ENCODE measurements at regions not wholly inside any gene's neighbourhood (a gene's known extent, or its start where the extent isn't known, plus 50 kb on each side); places are given as distances from the start of the nearest gene placed in this dataset.

DNA sequence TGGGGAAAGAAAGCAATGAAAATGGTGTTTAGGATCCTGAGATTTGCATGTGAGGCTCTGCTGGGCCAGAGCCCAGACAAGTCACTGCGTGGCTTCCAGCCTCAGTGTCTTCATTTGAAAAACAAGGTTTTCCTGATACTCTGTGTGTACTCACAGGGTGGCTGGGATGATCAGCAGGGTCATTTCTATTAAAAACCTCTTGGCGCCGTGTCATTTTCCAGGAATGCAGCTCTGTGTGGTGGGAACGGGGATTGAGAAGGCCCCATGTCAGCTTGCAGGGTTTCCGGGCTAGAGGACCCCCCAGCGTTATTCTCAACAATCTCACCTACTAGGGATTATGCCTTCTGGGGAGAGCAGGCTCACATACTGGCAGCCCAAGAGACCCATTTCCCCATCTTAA is 73.5 kb downstream of the FOXL1 start (continued):
- TF ChIP-seq, protein P1, sequence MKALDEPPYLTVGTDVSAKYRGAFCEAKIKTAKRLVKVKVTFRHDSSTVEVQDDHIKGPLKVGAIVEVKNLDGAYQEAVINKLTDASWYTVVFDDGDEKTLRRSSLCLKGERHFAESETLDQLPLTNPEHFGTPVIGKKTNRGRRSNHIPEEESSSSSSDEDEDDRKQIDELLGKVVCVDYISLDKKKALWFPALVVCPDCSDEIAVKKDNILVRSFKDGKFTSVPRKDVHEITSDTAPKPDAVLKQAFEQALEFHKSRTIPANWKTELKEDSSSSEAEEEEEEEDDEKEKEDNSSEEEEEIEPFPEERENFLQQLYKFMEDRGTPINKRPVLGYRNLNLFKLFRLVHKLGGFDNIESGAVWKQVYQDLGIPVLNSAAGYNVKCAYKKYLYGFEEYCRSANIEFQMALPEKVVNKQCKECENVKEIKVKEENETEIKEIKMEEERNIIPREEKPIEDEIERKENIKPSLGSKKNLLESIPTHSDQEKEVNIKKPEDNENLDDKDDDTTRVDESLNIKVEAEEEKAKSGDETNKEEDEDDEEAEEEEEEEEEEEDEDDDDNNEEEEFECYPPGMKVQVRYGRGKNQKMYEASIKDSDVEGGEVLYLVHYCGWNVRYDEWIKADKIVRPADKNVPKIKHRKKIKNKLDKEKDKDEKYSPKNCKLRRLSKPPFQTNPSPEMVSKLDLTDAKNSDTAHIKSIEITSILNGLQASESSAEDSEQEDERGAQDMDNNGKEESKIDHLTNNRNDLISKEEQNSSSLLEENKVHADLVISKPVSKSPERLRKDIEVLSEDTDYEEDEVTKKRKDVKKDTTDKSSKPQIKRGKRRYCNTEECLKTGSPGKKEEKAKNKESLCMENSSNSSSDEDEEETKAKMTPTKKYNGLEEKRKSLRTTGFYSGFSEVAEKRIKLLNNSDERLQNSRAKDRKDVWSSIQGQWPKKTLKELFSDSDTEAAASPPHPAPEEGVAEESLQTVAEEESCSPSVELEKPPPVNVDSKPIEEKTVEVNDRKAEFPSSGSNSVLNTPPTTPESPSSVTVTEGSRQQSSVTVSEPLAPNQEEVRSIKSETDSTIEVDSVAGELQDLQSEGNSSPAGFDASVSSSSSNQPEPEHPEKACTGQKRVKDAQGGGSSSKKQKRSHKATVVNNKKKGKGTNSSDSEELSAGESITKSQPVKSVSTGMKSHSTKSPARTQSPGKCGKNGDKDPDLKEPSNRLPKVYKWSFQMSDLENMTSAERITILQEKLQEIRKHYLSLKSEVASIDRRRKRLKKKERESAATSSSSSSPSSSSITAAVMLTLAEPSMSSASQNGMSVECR (CRISPR knock-in tag; IDR thresholded peaks at IDR 0.05; ENCODE audit: borderline replicate concordance) = no peak
- TF ChIP-seq CREM (CRISPR knock-in tag; IDR thresholded peaks at IDR 0.05) = no peak
- TF ChIP-seq, protein P2, sequence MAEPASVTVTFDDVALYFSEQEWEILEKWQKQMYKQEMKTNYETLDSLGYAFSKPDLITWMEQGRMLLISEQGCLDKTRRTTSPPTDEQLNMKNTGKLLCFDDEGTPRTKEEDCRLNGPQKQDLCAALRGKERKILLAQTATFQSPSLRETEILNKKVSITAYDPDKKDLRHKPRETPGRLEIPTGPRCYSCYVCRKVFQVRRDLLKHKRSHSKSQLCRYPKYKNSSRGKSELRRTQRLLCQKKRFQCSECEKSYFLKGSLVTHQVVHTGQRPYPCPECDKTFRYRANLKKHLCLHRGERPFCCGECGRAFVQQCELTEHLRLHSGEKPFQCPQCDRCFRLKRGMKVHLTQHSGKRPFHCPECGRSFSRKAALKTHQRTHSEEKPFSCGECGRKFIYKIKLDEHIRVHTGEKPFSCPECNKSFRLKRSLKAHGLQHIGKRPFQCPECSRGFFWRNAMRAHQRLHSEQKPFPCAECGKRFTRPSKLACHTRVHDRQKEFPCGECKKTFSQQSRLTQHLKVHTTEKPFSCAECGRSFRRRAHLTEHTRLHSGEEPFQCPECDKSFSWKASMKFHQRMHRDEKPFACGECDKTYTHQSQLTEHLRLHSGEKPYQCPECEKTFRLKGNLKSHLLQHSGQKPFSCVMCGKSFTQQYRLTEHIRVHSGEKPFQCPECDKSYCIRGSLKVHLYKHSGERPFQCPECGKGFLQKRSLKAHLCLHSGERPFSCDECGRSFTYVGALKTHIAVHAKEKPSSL (CRISPR knock-in tag; conservative IDR thresholded peaks at IDR 0.05) = no peak
- TF ChIP-seq, protein P3, sequence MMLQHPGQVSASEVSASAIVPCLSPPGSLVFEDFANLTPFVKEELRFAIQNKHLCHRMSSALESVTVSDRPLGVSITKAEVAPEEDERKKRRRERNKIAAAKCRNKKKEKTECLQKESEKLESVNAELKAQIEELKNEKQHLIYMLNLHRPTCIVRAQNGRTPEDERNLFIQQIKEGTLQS (CRISPR knock-in tag; conservative IDR thresholded peaks at IDR 0.05) = no peak
- TF ChIP-seq, protein P4, sequence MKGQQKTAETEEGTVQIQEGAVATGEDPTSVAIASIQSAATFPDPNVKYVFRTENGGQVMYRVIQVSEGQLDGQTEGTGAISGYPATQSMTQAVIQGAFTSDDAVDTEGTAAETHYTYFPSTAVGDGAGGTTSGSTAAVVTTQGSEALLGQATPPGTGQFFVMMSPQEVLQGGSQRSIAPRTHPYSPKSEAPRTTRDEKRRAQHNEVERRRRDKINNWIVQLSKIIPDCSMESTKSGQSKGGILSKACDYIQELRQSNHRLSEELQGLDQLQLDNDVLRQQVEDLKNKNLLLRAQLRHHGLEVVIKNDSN (CRISPR knock-in tag; IDR thresholded peaks at IDR 0.05) = no peak
- TF ChIP-seq ZNF263 (CRISPR knock-in tag; IDR thresholded peaks at IDR 0.05; ENCODE audit: low read depth) = no peak
- no peak for TF ChIP-seq TEAD1 (CRISPR knock-in tag; IDR thresholded peaks at IDR 0.05)
- TF ChIP-seq, protein P5, sequence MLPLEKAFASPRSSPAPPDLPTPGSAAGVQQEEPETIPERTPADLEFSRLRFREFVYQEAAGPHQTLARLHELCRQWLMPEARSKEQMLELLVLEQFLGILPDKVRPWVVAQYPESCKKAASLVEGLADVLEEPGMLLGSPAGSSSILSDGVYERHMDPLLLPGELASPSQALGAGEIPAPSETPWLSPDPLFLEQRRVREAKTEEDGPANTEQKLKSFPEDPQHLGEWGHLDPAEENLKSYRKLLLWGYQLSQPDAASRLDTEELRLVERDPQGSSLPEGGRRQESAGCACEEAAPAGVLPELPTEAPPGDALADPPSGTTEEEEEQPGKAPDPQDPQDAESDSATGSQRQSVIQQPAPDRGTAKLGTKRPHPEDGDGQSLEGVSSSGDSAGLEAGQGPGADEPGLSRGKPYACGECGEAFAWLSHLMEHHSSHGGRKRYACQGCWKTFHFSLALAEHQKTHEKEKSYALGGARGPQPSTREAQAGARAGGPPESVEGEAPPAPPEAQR (CRISPR knock-in tag; IDR thresholded peaks at IDR 0.05) = no peak
- TF ChIP-seq, protein P6, sequence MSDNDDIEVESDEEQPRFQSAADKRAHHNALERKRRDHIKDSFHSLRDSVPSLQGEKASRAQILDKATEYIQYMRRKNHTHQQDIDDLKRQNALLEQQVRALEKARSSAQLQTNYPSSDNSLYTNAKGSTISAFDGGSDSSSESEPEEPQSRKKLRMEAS (CRISPR knock-in tag; IDR thresholded peaks at IDR 0.05) = no peak

DNA sequence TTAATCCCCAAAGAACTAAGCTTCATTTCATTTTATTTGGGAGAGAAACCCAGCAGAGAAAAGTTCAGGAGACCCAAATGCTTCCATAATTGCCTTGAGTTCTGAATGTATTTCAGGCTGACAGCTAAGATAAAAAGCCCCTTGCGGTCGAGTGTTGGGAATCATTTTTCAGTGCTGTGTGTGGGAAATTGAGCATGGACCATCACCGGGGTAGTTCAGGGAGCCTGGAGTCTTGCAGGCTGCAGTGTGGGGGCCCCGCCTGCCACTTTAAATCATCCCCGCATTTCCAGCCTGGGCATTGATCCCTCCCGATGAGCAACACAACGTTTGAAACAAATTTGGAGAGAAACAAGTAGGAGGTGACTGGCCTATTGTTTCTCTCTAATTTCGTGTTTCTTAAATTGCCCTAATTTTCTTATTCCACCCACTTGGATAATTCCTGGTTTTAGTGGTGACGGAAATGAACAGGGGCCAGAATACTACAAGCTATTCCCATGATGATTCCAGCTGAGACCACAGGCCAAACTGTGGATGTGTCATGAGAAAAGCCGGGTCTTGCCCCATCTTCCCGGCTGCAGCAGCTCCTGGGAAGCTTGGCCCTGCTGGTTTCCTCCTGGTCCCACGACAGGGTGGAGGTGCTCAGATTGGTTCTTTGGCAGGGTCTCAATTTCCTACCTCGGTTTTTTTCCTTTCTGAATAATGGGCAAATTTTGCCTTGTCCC is 75.1 kb downstream of the FOXL1 start:
- ATAC-seq (no peak), DNase-seq (ENCODE audit: low spot score) (no peak)
- Mint-ChIP-seq H3K9me3 (peaks cover 9% of the 10 kb centered on the region), H3K4me1 (no peaks in the 10 kb centered on the region), H3K27ac (no peak overlapping the region), H3K4me3 (no peak overlapping the region), H3K36me3 (peaks cover 2% of the 10 kb centered on the region; the same call in 1 of the 2 replicates), H3K27me3 (ENCODE audit: low read depth) (peaks cover 5% of the 10 kb centered on the region; the same call in 1 of the 2 replicates)
- CTCF ChIA-PET = interaction anchor here (1.2 kb wide), 1 partner anchor 110 kb away, joined by 4 read pairs; no protein-coding TSS in a partner anchor
- POLR2A ChIA-PET = no interaction called here
- TF ChIP-seq, protein P3 (CRISPR knock-in tag; conservative IDR thresholded peaks at IDR 0.05) = no peak
- TF ChIP-seq, protein P7, sequence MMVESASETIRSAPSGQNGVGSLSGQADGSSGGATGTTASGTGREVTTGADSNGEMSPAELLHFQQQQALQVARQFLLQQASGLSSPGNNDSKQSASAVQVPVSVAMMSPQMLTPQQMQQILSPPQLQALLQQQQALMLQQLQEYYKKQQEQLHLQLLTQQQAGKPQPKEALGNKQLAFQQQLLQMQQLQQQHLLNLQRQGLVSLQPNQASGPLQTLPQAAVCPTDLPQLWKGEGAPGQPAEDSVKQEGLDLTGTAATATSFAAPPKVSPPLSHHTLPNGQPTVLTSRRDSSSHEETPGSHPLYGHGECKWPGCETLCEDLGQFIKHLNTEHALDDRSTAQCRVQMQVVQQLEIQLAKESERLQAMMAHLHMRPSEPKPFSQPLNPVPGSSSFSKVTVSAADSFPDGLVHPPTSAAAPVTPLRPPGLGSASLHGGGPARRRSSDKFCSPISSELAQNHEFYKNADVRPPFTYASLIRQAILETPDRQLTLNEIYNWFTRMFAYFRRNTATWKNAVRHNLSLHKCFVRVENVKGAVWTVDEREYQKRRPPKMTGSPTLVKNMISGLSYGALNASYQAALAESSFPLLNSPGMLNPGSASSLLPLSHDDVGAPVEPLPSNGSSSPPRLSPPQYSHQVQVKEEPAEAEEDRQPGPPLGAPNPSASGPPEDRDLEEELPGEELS (CRISPR knock-in tag; IDR thresholded peaks at IDR 0.05) = no peak
- TF ChIP-seq ZNF121 (CRISPR knock-in tag; IDR thresholded peaks at IDR 0.05) (no peak), ELF4 (CRISPR knock-in tag; IDR thresholded peaks at IDR 0.05; ENCODE audit: low read depth) (no peak), SMAD4 (CRISPR knock-in tag; IDR thresholded peaks at IDR 0.05) (no peak), TCF7 (CRISPR knock-in tag; IDR thresholded peaks at IDR 0.05; ENCODE audit: low read depth) (no peak), ZNF263 (CRISPR knock-in tag; IDR thresholded peaks at IDR 0.05; ENCODE audit: low read depth) (no peak), ESRRA (CRISPR knock-in tag; IDR thresholded peaks at IDR 0.05; ENCODE audit: borderline replicate concordance) (no peak)
- TF ChIP-seq, protein P4 (CRISPR knock-in tag; IDR thresholded peaks at IDR 0.05) = no peak
- TF ChIP-seq, protein P8, sequence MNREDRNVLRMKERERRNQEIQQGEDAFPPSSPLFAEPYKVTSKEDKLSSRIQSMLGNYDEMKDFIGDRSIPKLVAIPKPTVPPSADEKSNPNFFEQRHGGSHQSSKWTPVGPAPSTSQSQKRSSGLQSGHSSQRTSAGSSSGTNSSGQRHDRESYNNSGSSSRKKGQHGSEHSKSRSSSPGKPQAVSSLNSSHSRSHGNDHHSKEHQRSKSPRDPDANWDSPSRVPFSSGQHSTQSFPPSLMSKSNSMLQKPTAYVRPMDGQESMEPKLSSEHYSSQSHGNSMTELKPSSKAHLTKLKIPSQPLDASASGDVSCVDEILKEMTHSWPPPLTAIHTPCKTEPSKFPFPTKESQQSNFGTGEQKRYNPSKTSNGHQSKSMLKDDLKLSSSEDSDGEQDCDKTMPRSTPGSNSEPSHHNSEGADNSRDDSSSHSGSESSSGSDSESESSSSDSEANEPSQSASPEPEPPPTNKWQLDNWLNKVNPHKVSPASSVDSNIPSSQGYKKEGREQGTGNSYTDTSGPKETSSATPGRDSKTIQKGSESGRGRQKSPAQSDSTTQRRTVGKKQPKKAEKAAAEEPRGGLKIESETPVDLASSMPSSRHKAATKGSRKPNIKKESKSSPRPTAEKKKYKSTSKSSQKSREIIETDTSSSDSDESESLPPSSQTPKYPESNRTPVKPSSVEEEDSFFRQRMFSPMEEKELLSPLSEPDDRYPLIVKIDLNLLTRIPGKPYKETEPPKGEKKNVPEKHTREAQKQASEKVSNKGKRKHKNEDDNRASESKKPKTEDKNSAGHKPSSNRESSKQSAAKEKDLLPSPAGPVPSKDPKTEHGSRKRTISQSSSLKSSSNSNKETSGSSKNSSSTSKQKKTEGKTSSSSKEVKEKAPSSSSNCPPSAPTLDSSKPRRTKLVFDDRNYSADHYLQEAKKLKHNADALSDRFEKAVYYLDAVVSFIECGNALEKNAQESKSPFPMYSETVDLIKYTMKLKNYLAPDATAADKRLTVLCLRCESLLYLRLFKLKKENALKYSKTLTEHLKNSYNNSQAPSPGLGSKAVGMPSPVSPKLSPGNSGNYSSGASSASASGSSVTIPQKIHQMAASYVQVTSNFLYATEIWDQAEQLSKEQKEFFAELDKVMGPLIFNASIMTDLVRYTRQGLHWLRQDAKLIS (CRISPR knock-in tag; IDR thresholded peaks at IDR 0.05; ENCODE audit: borderline replicate concordance) = no peak
